Activated CD8-positive, alpha-beta memory T cell treated with anti-CD3 and anti-CD28 coated beads for 36 hours (primary cell): ENCODE measurements at regions not wholly inside any gene's neighbourhood (a gene's known extent, or its start where the extent isn't known, plus 50 kb on each side); places are given as distances from the start of the nearest gene placed in this dataset.

Experiments
- CTCF ChIA-PET: fragments of 350-600 bp; sonication (Branson Sonifier 250); formaldehyde crosslinking; loops from one replicate; lab custom pipeline; 2021; ENCODE audit warnings: antibody characterized with exemption; lab: Charles Lee
- POLR2A ChIA-PET: fragments of 350-600 bp; sonication (Branson Sonifier 250); formaldehyde crosslinking; loops from one replicate; lab custom pipeline; 2021; ENCODE audit warnings: antibody characterized with exemption; lab: Charles Lee

- ChIA-PET CTCF (no interaction called here), POLR2A (no interaction called here)
Observed at GRCh38 chr11:29280452-29280851, 736.4 kb downstream of the KCNA4 start.

- ChIA-PET CTCF (no interaction called here), POLR2A (no interaction called here)
Observed at GRCh38 chr11:29279716-29280115, 737.1 kb downstream of the KCNA4 start.

GRCh38 chr11:29272019-29272654 is 744.7 kb downstream of the KCNA4 start:
- CTCF ChIA-PET, result no interaction called here

GRCh38 chr11:29271616-29272015 is 745.2 kb downstream of the KCNA4 start:
- ChIA-PET CTCF (no interaction called here), POLR2A (no interaction called here)

More at GRCh38 chr11:29272019-29272654, 744.7 kb downstream of the KCNA4 start:
- POLR2A ChIA-PET, result no interaction called here

GRCh38 chr11:29268733-29269132 is 748.1 kb downstream of the KCNA4 start:
- ChIA-PET CTCF (no interaction called here), POLR2A (no interaction called here)

- ChIA-PET CTCF (no interaction called here), POLR2A (no interaction called here)
Observed at GRCh38 chr11:29265792-29266191, 751.0 kb downstream of the KCNA4 start.

- ChIA-PET CTCF (no interaction called here), POLR2A (no interaction called here)
Observed at GRCh38 chr11:29265381-29265780, 751.4 kb downstream of the KCNA4 start.

- POLR2A ChIA-PET, result no interaction called here
- CTCF ChIA-PET, result no interaction called here
Observed at GRCh38 chr11:29263971-29264682, 752.7 kb downstream of the KCNA4 start.

GRCh38 chr11:29261831-29262230 is 755.0 kb downstream of the KCNA4 start:
- ChIA-PET POLR2A (no interaction called here), CTCF (no interaction called here)

GRCh38 chr11:29260939-29261705 is 755.7 kb downstream of the KCNA4 start:
- POLR2A ChIA-PET, result no interaction called here
- CTCF ChIA-PET, result no interaction called here

- POLR2A ChIA-PET, result no interaction called here
- CTCF ChIA-PET, result no interaction called here
Observed at GRCh38 chr11:29258411-29258810, 758.4 kb downstream of the KCNA4 start.

GRCh38 chr11:29256580-29256979 is 760.2 kb downstream of the KCNA4 start:
- ChIA-PET CTCF (no interaction called here), POLR2A (no interaction called here)

GRCh38 chr11:29255401-29255800 is 761.4 kb downstream of the KCNA4 start:
- POLR2A ChIA-PET, result no interaction called here
- CTCF ChIA-PET, result no interaction called here

GRCh38 chr11:29251738-29252137 is 765.1 kb downstream of the KCNA4 start:
- ChIA-PET POLR2A (no interaction called here), CTCF (no interaction called here)

GRCh38 chr11:29249713-29250112 is 767.1 kb downstream of the KCNA4 start:
- POLR2A ChIA-PET, result no interaction called here
- CTCF ChIA-PET, result no interaction called here

GRCh38 chr11:29244355-29244754 is 772.5 kb downstream of the KCNA4 start:
- ChIA-PET CTCF (no interaction called here), POLR2A (no interaction called here)

- ChIA-PET CTCF (no interaction called here), POLR2A (no interaction called here)
Observed at GRCh38 chr11:29243616-29244015, 773.2 kb downstream of the KCNA4 start.

- ChIA-PET POLR2A (no interaction called here), CTCF (no interaction called here)
Observed at GRCh38 chr11:29231991-29232390, 784.8 kb downstream of the KCNA4 start.

GRCh38 chr11:29231586-29231985 is 785.2 kb downstream of the KCNA4 start:
- POLR2A ChIA-PET, result no interaction called here
- CTCF ChIA-PET, result no interaction called here

GRCh38 chr11:29227811-29228210 is 789.0 kb downstream of the KCNA4 start:
- CTCF ChIA-PET, result no interaction called here
- POLR2A ChIA-PET, result no interaction called here
